OCI-LY1 (cell line): ENCODE measurements at regions not wholly inside any gene's neighbourhood (a gene's known extent, or its start where the extent isn't known, plus 50 kb on each side); places are given as distances from the start of the nearest gene placed in this dataset.

Experiments
- EZH2 ChIP-seq: fragments of 200-600 bp; sonication (generic), shearing (Covaris generic); IDR thresholded peaks from 2 replicates; pipeline ENCODE4 v1.8.0; 2017; ENCODE audit warnings: borderline replicate concordance, mixed run types, mild to moderate bottlenecking, antibody characterized with exemption, low read length, moderate library complexity, mixed read lengths
- TF ChIP-seq, protein P1 (sequence below): fragments of 200-600 bp; sonication (generic), shearing (Covaris generic); IDR thresholded peaks from 2 replicates; pipeline ENCODE4 v1.5.1; 2017; ENCODE audit warnings: mild to moderate bottlenecking, antibody characterized with exemption, low read length, moderate library complexity, mixed read lengths

DNA sequence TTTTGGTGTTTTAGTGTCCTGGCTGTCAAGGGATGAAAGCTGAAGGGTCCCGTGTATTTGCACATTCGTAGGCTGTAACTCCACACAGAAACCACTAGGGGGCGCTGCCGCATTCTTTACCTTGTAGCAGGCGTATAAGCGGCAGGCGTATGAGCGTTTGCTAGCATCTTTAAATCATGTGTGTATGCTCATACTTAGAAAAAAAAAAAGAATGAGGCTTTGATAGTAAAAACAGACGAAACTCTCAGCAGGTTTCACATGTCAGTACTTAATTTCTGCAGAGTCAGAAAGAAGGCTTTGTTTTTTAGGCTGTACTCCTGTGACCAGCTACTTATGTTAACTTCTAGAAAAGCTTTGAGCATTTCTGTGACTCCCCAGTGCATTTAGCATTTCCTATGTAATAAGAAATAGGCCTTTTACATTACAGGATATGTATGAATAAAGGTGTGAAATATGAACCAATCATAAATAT lies 218.8 kb upstream of the ADAMTSL1 start:
- TF ChIP-seq, protein P1, sequence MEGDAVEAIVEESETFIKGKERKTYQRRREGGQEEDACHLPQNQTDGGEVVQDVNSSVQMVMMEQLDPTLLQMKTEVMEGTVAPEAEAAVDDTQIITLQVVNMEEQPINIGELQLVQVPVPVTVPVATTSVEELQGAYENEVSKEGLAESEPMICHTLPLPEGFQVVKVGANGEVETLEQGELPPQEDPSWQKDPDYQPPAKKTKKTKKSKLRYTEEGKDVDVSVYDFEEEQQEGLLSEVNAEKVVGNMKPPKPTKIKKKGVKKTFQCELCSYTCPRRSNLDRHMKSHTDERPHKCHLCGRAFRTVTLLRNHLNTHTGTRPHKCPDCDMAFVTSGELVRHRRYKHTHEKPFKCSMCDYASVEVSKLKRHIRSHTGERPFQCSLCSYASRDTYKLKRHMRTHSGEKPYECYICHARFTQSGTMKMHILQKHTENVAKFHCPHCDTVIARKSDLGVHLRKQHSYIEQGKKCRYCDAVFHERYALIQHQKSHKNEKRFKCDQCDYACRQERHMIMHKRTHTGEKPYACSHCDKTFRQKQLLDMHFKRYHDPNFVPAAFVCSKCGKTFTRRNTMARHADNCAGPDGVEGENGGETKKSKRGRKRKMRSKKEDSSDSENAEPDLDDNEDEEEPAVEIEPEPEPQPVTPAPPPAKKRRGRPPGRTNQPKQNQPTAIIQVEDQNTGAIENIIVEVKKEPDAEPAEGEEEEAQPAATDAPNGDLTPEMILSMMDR = peak; percentile 89
- TF ChIP-seq EZH2 = no peak
